Erythroblast (primary cell): ENCODE measurements at regions not wholly inside any gene's neighbourhood (a gene's known extent, or its start where the extent isn't known, plus 50 kb on each side); places are given as distances from the start of the nearest gene placed in this dataset.

Source experiments
- GATA1 ChIP-seq: IDR thresholded peaks from 2 replicates; pipeline ENCODE4 v1.6.1; 2011; ENCODE audit warnings: low read depth, mild to moderate bottlenecking, control low read depth, low read length, moderate library complexity
- POLR2A ChIP-seq: IDR thresholded peaks from 2 replicates; pipeline ENCODE4 v1.6.1; 2011; ENCODE audit warnings: mild to moderate bottlenecking, low read length

DNA sequence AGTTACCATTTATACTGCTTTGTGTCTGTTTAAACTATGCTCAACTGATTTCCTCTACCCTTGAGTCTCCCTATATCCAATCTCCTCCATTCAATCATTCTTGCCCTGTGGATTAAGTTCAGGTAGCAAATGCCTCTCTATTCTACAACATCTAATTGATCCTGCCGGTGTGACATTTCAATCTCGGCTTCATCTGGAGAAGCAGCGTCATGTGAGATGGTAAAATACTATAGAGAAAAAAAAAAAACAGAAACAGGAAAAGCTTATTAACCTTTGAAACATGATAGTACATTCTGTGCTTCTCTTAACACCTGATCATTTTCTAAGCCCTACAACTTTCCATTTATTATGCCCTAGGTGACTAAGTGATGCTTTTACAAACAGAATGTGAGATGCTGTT is 89.4 kb downstream of the KCTD12 start:
- TF ChIP-seq POLR2A (no peak), GATA1 (no peak)
